Left lung (tissue), 4 donors: ENCODE measurements at regions not wholly inside any gene's neighbourhood (a gene's known extent, or its start where the extent isn't known, plus 50 kb on each side); places are given as distances from the start of the nearest gene placed in this dataset.

Source experiments
- ATAC-seq: fragments of 200-7000 bp; cut with Tn5 transposase; one replicate; pipeline ENCODE4 v1.9.1; 2020; ENCODE audit warnings: moderate library complexity
- DNase-seq, 4 donors: peaks; one replicate each; pipeline ENCODE4 v3.0.0-alpha.2; 2013 to 2020
- H3K27ac ChIP-seq, 2 donors: fragments of 200-600 bp; sonication (generic) in 1 of 2; one replicate each; pipeline versions ENCODE4 v1.5.0 to v1.8.0; 2020 to 2021
- H3K27me3 ChIP-seq, 2 donors: fragments of 200-600 bp; sonication (generic) in 1 of 2; one replicate each; pipeline versions ENCODE4 v1.5.0 to v1.8.0; 2020 to 2021
- H3K36me3 ChIP-seq, 2 donors: fragments of 200-600 bp; sonication (generic) in 1 of 2; one replicate each; pipeline versions ENCODE4 v1.5.0 to v1.8.0; 2020 to 2021
- H3K4me1 ChIP-seq, 2 donors: fragments of 200-600 bp; one replicate each; pipeline ENCODE4 v1.8.0; 2021
- H3K4me3 ChIP-seq, 2 donors: fragments of 200-600 bp; sonication (generic) in 1 of 2; one replicate each; pipeline versions ENCODE4 v1.5.0 to v1.8.0; 2020 to 2021; ENCODE audit warnings: mild to moderate bottlenecking in 1 of 2
- H3K9me3 ChIP-seq, 2 donors: fragments of 200-600 bp; sonication (generic) in 1 of 2; one replicate each; pipeline versions ENCODE4 v1.5.0 to v1.8.0; 2020 to 2021
- CTCF ChIP-seq, 2 donors: fragments of 200-600 bp; sonication (generic) in 1 of 2; IDR thresholded peaks; one replicate each; pipeline versions ENCODE4 v1.5.0 to v1.8.0; 2021; ENCODE audit warnings: antibody characterized with exemption in 2 of 2
- intact Hi-C, 2 donors: fragments of 100-400 bp; cut with DNase I; formaldehyde crosslinking; loops; one replicate each; pipeline versions ENCODE4 v1.11.2 to v1.14.2; 2022
- donor health status: DM: no; HTN: yes; CAD: no.
- donor health status: DM: no; HTN: no; CAD: no.

- DNase-seq (no peak), ATAC-seq (no peak)
- Histone ChIP-seq H3K9me3 (no peaks in the 10 kb centered on the region), H3K36me3 (no peaks in the 10 kb centered on the region), H3K4me3 (no peak overlapping the region), H3K27ac (no peak overlapping the region), H3K27me3 (no peaks in the 10 kb centered on the region), H3K4me1 (no peaks in the 10 kb centered on the region)
- no peak for TF ChIP-seq CTCF (IDR thresholded peaks at IDR 0.05)
- intact Hi-C loops, result no loop called here
Measured at GRCh38 chr11:26025676-26026075, 306.3 kb upstream of the ANO3 start.

GRCh38 chr11:26026078-26026477 lies 305.9 kb upstream of the ANO3 start:
- no peak for ATAC-seq
- Histone ChIP-seq H3K4me1 (no peaks in the 10 kb centered on the region), H3K27me3 (no peaks in the 10 kb centered on the region), H3K4me3 (no peak overlapping the region), H3K9me3 (no peaks in the 10 kb centered on the region), H3K27ac (no peak overlapping the region), H3K36me3 (no peaks in the 10 kb centered on the region)
- no peak for DNase-seq
- no peak for TF ChIP-seq CTCF (IDR thresholded peaks at IDR 0.05)
- intact Hi-C loops, result no loop called here

- TF ChIP-seq CTCF (IDR thresholded peaks at IDR 0.05), result no peak
- Histone ChIP-seq H3K9me3 (no peaks in the 10 kb centered on the region), H3K27me3 (no peaks in the 10 kb centered on the region), H3K4me3 (no peak overlapping the region), H3K36me3 (no peaks in the 10 kb centered on the region), H3K27ac (no peak overlapping the region), H3K4me1 (no peaks in the 10 kb centered on the region)
- no peak for DNase-seq
- ATAC-seq, result no peak
- intact Hi-C loops, result no loop called here
Measured at GRCh38 chr11:26027887-26028286, 304.0 kb upstream of the ANO3 start.

- H3K36me3 ChIP-seq, result no peaks in the 10 kb centered on the region
- no peak for TF ChIP-seq CTCF (IDR thresholded peaks at IDR 0.05)
- H3K27me3 ChIP-seq, result no peaks in the 10 kb centered on the region
- H3K4me1 ChIP-seq, result no peaks in the 10 kb centered on the region
- H3K27ac ChIP-seq, result no peak overlapping the region
- no peaks in the 10 kb centered on the region for H3K9me3 ChIP-seq
- H3K4me3 ChIP-seq, result no peak overlapping the region
- ATAC-seq (no peak), DNase-seq (no peak)
- intact Hi-C loops, result no loop called here
Measured at GRCh38 chr11:26028393-26028911, 303.5 kb upstream of the ANO3 start.

GRCh38 chr11:26030399-26030798 lies 301.5 kb upstream of the ANO3 start:
- no peak for TF ChIP-seq CTCF (IDR thresholded peaks at IDR 0.05)
- H3K9me3 ChIP-seq, result no peaks in the 10 kb centered on the region
- intact Hi-C loops, result no loop called here

More at GRCh38 chr11:26030399-26030798, 301.5 kb upstream of the ANO3 start:
- DNase-seq (no peak), ATAC-seq (no peak)
- Histone ChIP-seq H3K4me1 (no peaks in the 10 kb centered on the region), H3K27ac (no peak overlapping the region), H3K36me3 (no peaks in the 10 kb centered on the region), H3K27me3 (no peaks in the 10 kb centered on the region), H3K4me3 (no peak overlapping the region)
